NCI-H82 treated with DMSO at 0.1 percent for 48 hours (cell line): ENCODE measurements at regions not wholly inside any gene's neighbourhood (a gene's known extent, or its start where the extent isn't known, plus 50 kb on each side); places are given as distances from the start of the nearest gene placed in this dataset.
"Not testable (repeated sequence)": the region's sequence is repeated elsewhere in the genome, so short reads cannot be mapped to it uniquely, and the experiment has no call there.

Experiments used
- DNase-seq: peaks from one replicate; lab custom pipeline; 2025; ENCODE audit not compliant: unreplicated experiment; lab: John Stamatoyannopoulos, UW

GRCh38 chr7:81297317-81297716 is 378.5 kb upstream of the SEMA3C start:
- no peak for DNase-seq

- DNase-seq = no peak
These were observed 377.9 kb upstream of the SEMA3C start for GRCh38 chr7:81296726-81297125.

GRCh38 chr7:81294897-81295515 is 376.2 kb upstream of the SEMA3C start:
- no peak for DNase-seq

- DNase-seq = no peak
These were observed 375.0 kb upstream of the SEMA3C start for GRCh38 chr7:81293806-81294205.

- DNase-seq = not testable (repeated sequence)
These were observed 367.9 kb upstream of the SEMA3C start for GRCh38 chr7:81286754-81287153.

GRCh38 chr7:81285142-81285871 is 366.5 kb upstream of the SEMA3C start:
- DNase-seq = no peak

- no peak for DNase-seq
These were observed 365.7 kb upstream of the SEMA3C start for GRCh38 chr7:81284576-81284975.

GRCh38 chr7:81280531-81280930 is 361.7 kb upstream of the SEMA3C start:
- no peak for DNase-seq

GRCh38 chr7:81277691-81278090 is 358.8 kb upstream of the SEMA3C start:
- DNase-seq = no peak

GRCh38 chr7:81273601-81274397 is 354.9 kb upstream of the SEMA3C start:
- no peak for DNase-seq

GRCh38 chr7:81272176-81272575 is 353.3 kb upstream of the SEMA3C start:
- DNase-seq = no peak

GRCh38 chr7:81268551-81268950 is 349.7 kb upstream of the SEMA3C start:
- DNase-seq = no peak

GRCh38 chr7:81267508-81267907 is 348.7 kb upstream of the SEMA3C start:
- DNase-seq = no peak

- DNase-seq = no peak
These were observed 345.3 kb upstream of the SEMA3C start for GRCh38 chr7:81264116-81264515.

GRCh38 chr7:81260152-81260551 is 341.3 kb upstream of the SEMA3C start:
- no peak for DNase-seq

GRCh38 chr7:81256991-81257390 is 338.1 kb upstream of the SEMA3C start:
- DNase-seq = no peak

GRCh38 chr7:81248420-81248819 is 329.6 kb upstream of the SEMA3C start:
- no peak for DNase-seq

- not testable (repeated sequence) for DNase-seq
These were observed 328.5 kb upstream of the SEMA3C start for GRCh38 chr7:81247364-81247763.

- DNase-seq = no peak
These were observed 326.5 kb upstream of the SEMA3C start for GRCh38 chr7:81245353-81245752.

GRCh38 chr7:81244224-81244623 is 325.4 kb upstream of the SEMA3C start:
- DNase-seq = no peak

GRCh38 chr7:81236560-81236959 is 317.7 kb upstream of the SEMA3C start:
- DNase-seq = no peak

- no peak for DNase-seq
These were observed 317.1 kb upstream of the SEMA3C start for GRCh38 chr7:81235997-81236396.
